ENCODE measurements at regions not wholly inside any gene's neighbourhood (a gene's known extent, or its start where the extent isn't known, plus 50 kb on each side); places are given as distances from the start of the nearest gene placed in this dataset.
"Not testable (repeated sequence)": the region's sequence is repeated elsewhere in the genome, so short reads cannot be mapped to it uniquely, and the experiment has no call there.

DNA sequence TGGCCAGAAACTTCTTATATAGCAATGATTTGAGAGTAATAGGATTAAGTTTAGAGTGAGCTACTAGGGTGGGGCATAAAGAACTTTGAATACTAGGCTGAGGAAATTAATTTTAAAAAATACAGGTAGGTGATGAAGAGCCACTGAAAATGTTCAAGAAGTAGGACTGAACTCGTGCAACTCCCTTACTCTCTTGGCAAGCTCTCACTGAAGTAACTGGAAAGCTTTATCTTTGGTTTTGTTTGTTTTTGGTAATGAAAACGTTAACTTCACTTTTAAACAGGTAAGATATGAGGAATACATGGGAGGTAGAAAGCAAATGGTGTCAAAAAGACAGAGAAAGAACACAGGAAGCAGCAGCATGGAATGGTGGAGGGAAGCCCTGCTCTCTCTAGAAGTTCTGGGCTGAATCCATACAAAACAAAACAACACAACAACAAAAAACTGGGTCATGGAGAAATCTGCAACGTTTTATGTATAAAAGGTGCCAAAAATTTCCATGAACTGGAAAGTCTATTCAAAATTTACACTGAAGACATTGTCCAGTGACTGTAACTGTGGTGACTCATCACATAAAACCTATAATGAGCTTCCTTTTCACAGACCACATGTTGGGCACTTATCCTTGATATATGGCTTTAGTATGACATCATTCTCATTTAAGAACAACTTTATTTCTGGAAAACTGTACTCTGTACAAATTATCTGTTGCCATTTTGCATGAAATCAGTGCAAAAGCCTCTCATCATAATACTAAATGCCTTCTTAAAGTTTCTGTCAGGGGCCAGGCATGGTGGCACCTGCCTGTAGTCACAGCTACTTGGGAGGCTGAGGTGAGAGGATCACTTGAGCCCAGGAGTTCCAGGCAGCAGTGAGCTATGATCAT is 91.2 kb upstream of the CHD1 start:
- Mint-ChIP-seq H3K4me3 (no peak overlapping the region), H3K27me3 (no peaks in the 10 kb centered on the region), H3K9me3 (no peaks in the 10 kb centered on the region), H3K36me3 (no peaks in the 10 kb centered on the region), H3K4me1 (peaks cover 10% of the 10 kb centered on the region), H3K27ac (no peak overlapping the region)
- ATAC-seq (ENCODE audit: low read depth) (no peak), DNase-seq (ENCODE audit: low spot score in 2 of 2) (no peak)

- DNase-seq (ENCODE audit: low spot score in 2 of 2) (no peak), ATAC-seq (ENCODE audit: low read depth) (no peak)
- Mint-ChIP-seq H3K9me3 (no peaks in the 10 kb centered on the region), H3K36me3 (no peaks in the 10 kb centered on the region), H3K27me3 (no peaks in the 10 kb centered on the region), H3K27ac (no peak overlapping the region), H3K4me3 (no peak overlapping the region), H3K4me1 (peaks cover 7% of the 10 kb centered on the region)
Measured at GRCh38 chr5:99019254-99019653, 90.4 kb upstream of the CHD1 start.

GRCh38 chr5:99010294-99010693 is 81.5 kb upstream of the CHD1 start:
- H3K27ac Mint-ChIP-seq = no peak overlapping the region
- H3K4me3 Mint-ChIP-seq = no peak overlapping the region
- no peaks in the 10 kb centered on the region for H3K36me3 Mint-ChIP-seq
- peaks cover 5% of the 10 kb centered on the region for H3K4me1 Mint-ChIP-seq
- ATAC-seq (ENCODE audit: low read depth) (no peak), DNase-seq (ENCODE audit: low spot score in 2 of 2) (no peak)
- H3K9me3 Mint-ChIP-seq = no peaks in the 10 kb centered on the region
- H3K27me3 Mint-ChIP-seq = no peaks in the 10 kb centered on the region

DNA sequence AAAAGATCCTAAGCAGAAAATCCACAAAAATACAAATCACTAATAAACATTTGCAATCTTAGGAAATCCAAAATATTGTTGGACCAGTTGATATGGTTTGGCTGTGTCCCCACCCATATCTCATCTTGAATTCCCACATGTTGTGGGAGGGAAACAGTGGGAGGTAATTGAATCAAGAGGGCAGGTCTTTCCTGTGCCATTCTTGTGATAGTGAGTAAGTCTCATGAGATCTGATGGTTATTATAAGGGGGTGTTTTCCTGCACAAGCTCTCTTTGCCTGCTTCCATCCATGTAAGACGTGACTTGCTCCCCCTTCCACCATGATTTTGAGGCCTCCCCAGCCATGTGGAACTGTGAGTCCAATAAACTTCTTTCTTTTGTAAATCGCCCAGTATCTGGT is 79.2 kb upstream of the CHD1 start:
- H3K9me3 Mint-ChIP-seq; H3K27ac Mint-ChIP-seq; H3K36me3 Mint-ChIP-seq; H3K27me3 Mint-ChIP-seq; H3K4me1 Mint-ChIP-seq; ATAC-seq (ENCODE audit: low read depth); H3K4me3 Mint-ChIP-seq; DNase-seq (ENCODE audit: low spot score in 2 of 2): not testable (repeated sequence)

DNA sequence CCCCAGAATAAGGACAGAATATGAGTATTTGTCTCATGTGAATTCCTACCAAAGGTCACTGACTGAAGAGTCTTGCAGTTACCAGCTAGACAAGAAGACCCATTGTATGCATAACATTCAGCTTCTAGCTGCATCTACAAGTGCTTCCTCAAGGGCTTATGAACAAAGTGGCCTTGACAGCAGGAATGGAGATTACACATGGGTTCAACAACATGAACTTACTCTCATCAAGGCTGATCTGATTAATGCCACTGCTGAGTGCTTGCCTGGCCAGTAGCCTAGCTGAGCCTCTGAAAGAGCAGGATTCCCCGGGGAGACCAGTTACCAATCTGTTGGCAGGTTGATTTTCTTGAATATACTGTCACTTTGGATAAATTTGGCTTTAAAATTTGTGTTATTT is 76.7 kb upstream of the CHD1 start:
- peak overlapping the region; percentile 95 for H3K27ac Mint-ChIP-seq
- DNase-seq (ENCODE audit: low spot score in 2 of 2) = no peak

DNA sequence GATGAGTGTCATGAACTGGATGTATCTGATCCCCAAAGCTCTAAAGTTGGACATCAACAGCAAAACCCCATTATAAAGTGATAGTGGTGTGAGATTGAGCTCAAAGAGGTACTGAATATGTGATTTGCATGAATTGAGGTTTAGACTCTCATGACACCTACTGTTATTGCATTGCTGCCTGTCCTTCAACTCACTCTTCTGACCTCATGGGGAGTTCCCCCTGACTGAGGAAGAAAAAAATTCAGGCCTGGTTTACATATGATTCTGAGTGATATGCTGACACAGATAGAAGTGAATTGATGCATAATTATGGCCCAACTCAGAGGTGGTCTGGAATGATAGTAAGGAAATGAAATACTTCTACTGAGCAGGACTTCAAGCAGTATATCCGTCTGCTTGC is 76.2 kb upstream of the CHD1 start:
- peak overlapping the region; percentile 6 for H3K4me3 Mint-ChIP-seq
- H3K4me1 Mint-ChIP-seq = peaks cover 13% of the 10 kb centered on the region
- no peaks in the 10 kb centered on the region for H3K9me3 Mint-ChIP-seq
- H3K36me3 Mint-ChIP-seq = no peaks in the 10 kb centered on the region
- ATAC-seq (ENCODE audit: low read depth) (peak; percentile 98), DNase-seq (ENCODE audit: low spot score in 2 of 2) (peak; percentile 35 to 70)
- peak overlapping the region; percentile 95 for H3K27ac Mint-ChIP-seq
- no peaks in the 10 kb centered on the region for H3K27me3 Mint-ChIP-seq

More for the DNA sequence above, 76.7 kb upstream of the CHD1 start:
- Mint-ChIP-seq H3K9me3 (no peaks in the 10 kb centered on the region), H3K27me3 (no peaks in the 10 kb centered on the region), H3K4me3 (no peak overlapping the region), H3K36me3 (no peaks in the 10 kb centered on the region), H3K4me1 (peaks cover 13% of the 10 kb centered on the region)
- no peak for ATAC-seq (ENCODE audit: low read depth)

GRCh38 chr5:99000876-99001275 is 72.1 kb upstream of the CHD1 start:
- ATAC-seq (ENCODE audit: low read depth) (no peak), DNase-seq (ENCODE audit: low spot score in 2 of 2) (no peak)
- Mint-ChIP-seq H3K27ac (no peak overlapping the region), H3K27me3 (no peaks in the 10 kb centered on the region), H3K4me3 (no peak overlapping the region), H3K36me3 (no peaks in the 10 kb centered on the region), H3K4me1 (peaks cover 13% of the 10 kb centered on the region), H3K9me3 (no peaks in the 10 kb centered on the region)

GRCh38 chr5:99000221-99000620 is 71.4 kb upstream of the CHD1 start:
- H3K4me3 Mint-ChIP-seq = no peak overlapping the region
- DNase-seq (ENCODE audit: low spot score in 2 of 2) (no peak), ATAC-seq (ENCODE audit: low read depth) (no peak)
- H3K9me3 Mint-ChIP-seq = no peaks in the 10 kb centered on the region
- peaks cover 8% of the 10 kb centered on the region for H3K4me1 Mint-ChIP-seq
- H3K27me3 Mint-ChIP-seq = no peaks in the 10 kb centered on the region
- no peaks in the 10 kb centered on the region for H3K36me3 Mint-ChIP-seq
- H3K27ac Mint-ChIP-seq = no peak overlapping the region

GRCh38 chr5:98999631-99000030 is 70.8 kb upstream of the CHD1 start:
- Mint-ChIP-seq H3K27me3 (no peaks in the 10 kb centered on the region), H3K36me3 (no peaks in the 10 kb centered on the region), H3K4me1 (peaks cover 5% of the 10 kb centered on the region), H3K9me3 (no peaks in the 10 kb centered on the region), H3K27ac (no peak overlapping the region), H3K4me3 (no peak overlapping the region)
- no peak for ATAC-seq (ENCODE audit: low read depth)
- DNase-seq (ENCODE audit: low spot score in 2 of 2) = no peak

DNA sequence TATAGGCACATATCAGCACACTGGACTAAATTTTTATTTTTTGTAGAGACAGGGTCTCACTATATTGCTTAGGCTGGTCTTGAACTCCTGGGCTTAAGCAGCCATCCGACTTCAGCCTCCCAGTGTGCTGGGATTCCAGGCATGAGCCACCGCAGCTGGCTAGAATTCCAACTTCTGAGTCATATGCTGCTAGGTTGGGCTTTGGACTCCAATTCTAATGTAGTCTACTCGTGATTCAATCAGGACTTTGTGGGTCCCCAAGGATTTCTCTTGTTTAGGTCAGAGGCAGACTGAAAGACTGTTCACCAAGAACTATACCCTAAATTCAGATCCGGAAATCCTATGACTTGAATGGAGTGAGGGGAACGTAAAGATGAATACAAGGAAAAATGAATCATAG is 68.2 kb upstream of the CHD1 start:
- H3K9me3 Mint-ChIP-seq = no peaks in the 10 kb centered on the region
- no peaks in the 10 kb centered on the region for H3K27me3 Mint-ChIP-seq
- no peak for DNase-seq (ENCODE audit: low spot score in 2 of 2)
- H3K4me1 Mint-ChIP-seq = peaks cover 1% of the 10 kb centered on the region
- ATAC-seq (ENCODE audit: low read depth) = no peak
- no peaks in the 10 kb centered on the region for H3K36me3 Mint-ChIP-seq
- no peak overlapping the region for H3K4me3 Mint-ChIP-seq
- no peak overlapping the region for H3K27ac Mint-ChIP-seq

DNA sequence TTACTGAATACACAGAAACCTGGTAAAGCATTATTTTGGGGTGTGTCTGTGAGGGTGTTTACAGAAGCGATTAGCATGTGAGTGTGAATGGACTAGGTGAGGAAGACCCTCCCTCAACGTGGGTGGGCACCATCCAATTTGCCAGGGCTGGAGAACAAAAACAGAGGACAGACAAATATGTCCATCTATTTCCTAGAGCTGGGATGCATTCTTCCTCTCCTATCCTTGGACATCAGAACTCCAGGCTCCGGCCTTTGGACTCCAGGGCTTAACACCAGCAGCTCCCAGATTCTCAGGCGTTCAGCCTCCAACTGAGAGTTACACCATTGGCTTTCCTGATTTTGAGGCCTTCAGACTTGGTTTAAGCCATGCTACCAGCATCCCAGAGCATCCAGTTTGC is 65.8 kb upstream of the CHD1 start:
- Mint-ChIP-seq H3K36me3 (no peaks in the 10 kb centered on the region), H3K4me1 (peaks cover 5% of the 10 kb centered on the region), H3K27ac (no peak overlapping the region), H3K9me3 (no peaks in the 10 kb centered on the region), H3K27me3 (no peaks in the 10 kb centered on the region), H3K4me3 (no peak overlapping the region)
- no peak for DNase-seq (ENCODE audit: low spot score in 2 of 2)
- ATAC-seq (ENCODE audit: low read depth) = no peak

GRCh38 chr5:98993512-98993911 is 64.7 kb upstream of the CHD1 start:
- DNase-seq (ENCODE audit: low spot score in 2 of 2) (no peak), ATAC-seq (ENCODE audit: low read depth) (no peak)
- Mint-ChIP-seq H3K9me3 (no peaks in the 10 kb centered on the region), H3K4me1 (peaks cover 5% of the 10 kb centered on the region), H3K4me3 (no peak overlapping the region), H3K27ac (no peak overlapping the region), H3K27me3 (no peaks in the 10 kb centered on the region), H3K36me3 (no peaks in the 10 kb centered on the region)

- Mint-ChIP-seq H3K9me3 (no peaks in the 10 kb centered on the region), H3K4me1 (peaks cover 5% of the 10 kb centered on the region), H3K4me3 (no peak overlapping the region), H3K27me3 (no peaks in the 10 kb centered on the region), H3K27ac (no peak overlapping the region), H3K36me3 (no peaks in the 10 kb centered on the region)
- ATAC-seq (ENCODE audit: low read depth) = no peak
- no peak for DNase-seq (ENCODE audit: low spot score in 2 of 2)
Measured at GRCh38 chr5:98992552-98992951, 63.7 kb upstream of the CHD1 start.

GRCh38 chr5:98989727-98990126 is 60.9 kb upstream of the CHD1 start:
- DNase-seq (ENCODE audit: low spot score in 2 of 2) (no peak), ATAC-seq (ENCODE audit: low read depth) (peak; percentile 55)
- H3K27me3 Mint-ChIP-seq = no peaks in the 10 kb centered on the region
- no peak overlapping the region for H3K4me3 Mint-ChIP-seq
- H3K27ac Mint-ChIP-seq = peak overlapping the region; percentile 33
- H3K9me3 Mint-ChIP-seq = no peaks in the 10 kb centered on the region
- H3K4me1 Mint-ChIP-seq = peaks cover 5% of the 10 kb centered on the region
- H3K36me3 Mint-ChIP-seq = no peaks in the 10 kb centered on the region

GRCh38 chr5:98986587-98986986 is 57.8 kb upstream of the CHD1 start:
- DNase-seq (ENCODE audit: low spot score in 2 of 2) = no peak
- H3K36me3 Mint-ChIP-seq = no peaks in the 10 kb centered on the region
- no peaks in the 10 kb centered on the region for H3K9me3 Mint-ChIP-seq
- peaks cover 5% of the 10 kb centered on the region for H3K4me1 Mint-ChIP-seq
- H3K27me3 Mint-ChIP-seq = no peaks in the 10 kb centered on the region
- no peak overlapping the region for H3K4me3 Mint-ChIP-seq
- no peak for ATAC-seq (ENCODE audit: low read depth)
- no peak overlapping the region for H3K27ac Mint-ChIP-seq

Data from memory B cell (primary cell).